Liver (tissue), 3 donors: ENCODE measurements at regions not wholly inside any gene's neighbourhood (a gene's known extent, or its start where the extent isn't known, plus 50 kb on each side); places are given as distances from the start of the nearest gene placed in this dataset.

ENCODE experiments used
- GABPA ChIP-seq, 2 donors: IDR thresholded peaks in 1 of 2; conservative IDR thresholded peaks in 1 of 2; 2 replicates each; pipeline ENCODE4 v1.6.1; 2016; ENCODE audit warnings: antibody characterized with exemption in 2 of 2, mild to moderate bottlenecking in 1 of 2, moderate library complexity in 1 of 2
- NR2F2 ChIP-seq: IDR thresholded peaks from 2 replicates; pipeline ENCODE4 v1.6.1; 2016; ENCODE audit warnings: antibody characterized with exemption
- RAD21 ChIP-seq, 2 donors: IDR thresholded peaks; 2 replicates each; pipeline ENCODE4 v1.6.1; 2016; ENCODE audit warnings: antibody characterized with exemption in 2 of 2, mild to moderate bottlenecking in 2 of 2
- RXRA ChIP-seq, 2 donors: IDR thresholded peaks; 2 replicates each; pipeline ENCODE4 v1.6.1; 2017 to 2018; ENCODE audit warnings: antibody characterized with exemption in 2 of 2, mild to moderate bottlenecking in 1 of 2
- SP1 ChIP-seq: IDR thresholded peaks from 2 replicates; pipeline ENCODE4 v1.6.1; 2018; ENCODE audit warnings: antibody characterized with exemption, mild to moderate bottlenecking
- YY1 ChIP-seq: IDR thresholded peaks from 2 replicates; pipeline ENCODE4 v1.6.1; 2016; ENCODE audit warnings: antibody characterized with exemption, mild to moderate bottlenecking
- TF ChIP-seq, protein P1 (sequence below): fragments of 150-350 bp; IDR thresholded peaks from 2 replicates; pipeline ENCODE4 v1.5.1; 2017; ENCODE audit warnings: improper control_type of control experiment, low read depth, low read length; ENCODE audit not compliant: missing input control
- TF ChIP-seq, protein P2 (sequence below): IDR thresholded peaks from 2 replicates; pipeline ENCODE4 v1.6.1; 2016; ENCODE audit warnings: antibody characterized with exemption
- TF ChIP-seq, protein P3 (sequence below): IDR thresholded peaks from 2 replicates; pipeline ENCODE4 v1.6.1; 2016; ENCODE audit warnings: antibody characterized with exemption
- donor health status: healthy.
- donor health status: healthy.

DNA sequence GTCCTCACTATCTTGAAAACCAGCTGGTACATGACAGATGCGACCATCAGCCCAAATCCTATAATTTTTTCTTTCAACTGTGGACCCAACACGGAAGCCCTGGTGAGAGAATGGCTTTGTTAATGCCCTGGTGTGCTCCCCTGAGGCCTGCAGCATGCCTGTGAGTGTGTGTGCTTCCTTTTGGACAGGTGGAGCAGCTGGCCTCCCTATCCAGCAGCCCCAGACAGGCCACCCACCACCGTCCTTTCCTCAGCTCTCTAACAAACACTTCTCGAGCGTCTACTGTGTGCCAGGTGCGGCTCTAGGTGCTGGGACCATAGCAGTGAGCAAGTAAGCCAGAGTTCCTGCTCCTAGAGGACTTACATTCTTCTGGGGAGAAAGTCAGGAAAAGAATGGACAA lies 78.9 kb upstream of the GZMB start:
- TF ChIP-seq, protein P1, sequence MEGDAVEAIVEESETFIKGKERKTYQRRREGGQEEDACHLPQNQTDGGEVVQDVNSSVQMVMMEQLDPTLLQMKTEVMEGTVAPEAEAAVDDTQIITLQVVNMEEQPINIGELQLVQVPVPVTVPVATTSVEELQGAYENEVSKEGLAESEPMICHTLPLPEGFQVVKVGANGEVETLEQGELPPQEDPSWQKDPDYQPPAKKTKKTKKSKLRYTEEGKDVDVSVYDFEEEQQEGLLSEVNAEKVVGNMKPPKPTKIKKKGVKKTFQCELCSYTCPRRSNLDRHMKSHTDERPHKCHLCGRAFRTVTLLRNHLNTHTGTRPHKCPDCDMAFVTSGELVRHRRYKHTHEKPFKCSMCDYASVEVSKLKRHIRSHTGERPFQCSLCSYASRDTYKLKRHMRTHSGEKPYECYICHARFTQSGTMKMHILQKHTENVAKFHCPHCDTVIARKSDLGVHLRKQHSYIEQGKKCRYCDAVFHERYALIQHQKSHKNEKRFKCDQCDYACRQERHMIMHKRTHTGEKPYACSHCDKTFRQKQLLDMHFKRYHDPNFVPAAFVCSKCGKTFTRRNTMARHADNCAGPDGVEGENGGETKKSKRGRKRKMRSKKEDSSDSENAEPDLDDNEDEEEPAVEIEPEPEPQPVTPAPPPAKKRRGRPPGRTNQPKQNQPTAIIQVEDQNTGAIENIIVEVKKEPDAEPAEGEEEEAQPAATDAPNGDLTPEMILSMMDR: no peak
- TF ChIP-seq RAD21 (IDR thresholded peaks at IDR 0.05) (no peak), GABPA (IDR thresholded peaks at IDR 0.05 in 1 of 2, conservative IDR thresholded peaks at IDR 0.05 in 1 of 2) (no peak), NR2F2 (no peak), YY1 (no peak), SP1 (no peak), RXRA (IDR thresholded peaks at IDR 0.05) (no peak)
- TF ChIP-seq, protein P2, sequence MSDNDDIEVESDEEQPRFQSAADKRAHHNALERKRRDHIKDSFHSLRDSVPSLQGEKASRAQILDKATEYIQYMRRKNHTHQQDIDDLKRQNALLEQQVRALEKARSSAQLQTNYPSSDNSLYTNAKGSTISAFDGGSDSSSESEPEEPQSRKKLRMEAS: no peak
- TF ChIP-seq, protein P3, sequence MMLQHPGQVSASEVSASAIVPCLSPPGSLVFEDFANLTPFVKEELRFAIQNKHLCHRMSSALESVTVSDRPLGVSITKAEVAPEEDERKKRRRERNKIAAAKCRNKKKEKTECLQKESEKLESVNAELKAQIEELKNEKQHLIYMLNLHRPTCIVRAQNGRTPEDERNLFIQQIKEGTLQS: no peak
